Stimulated activated CD8-positive, alpha-beta memory T cell treated with anti-CD3 and anti-CD28 coated beads, Interleukin-4, amount 100 ng/mL, for 48 hours (primary cell): ENCODE measurements at regions not wholly inside any gene's neighbourhood (a gene's known extent, or its start where the extent isn't known, plus 50 kb on each side); places are given as distances from the start of the nearest gene placed in this dataset.

Source experiments
- DNase-seq: peaks from one replicate; pipeline ENCODE4 v3.0.0-alpha.2; 2020

GRCh38 chr2:164288235-164288634 is 333.0 kb downstream of the GRB14 start:
- DNase-seq: no peak

GRCh38 chr2:164287056-164287455 is 334.2 kb downstream of the GRB14 start:
- no peak for DNase-seq

- no peak for DNase-seq
Measured at GRCh38 chr2:164285576-164285975, 335.7 kb downstream of the GRB14 start.

GRCh38 chr2:164281896-164282295 is 339.4 kb downstream of the GRB14 start:
- DNase-seq: no peak

DNA sequence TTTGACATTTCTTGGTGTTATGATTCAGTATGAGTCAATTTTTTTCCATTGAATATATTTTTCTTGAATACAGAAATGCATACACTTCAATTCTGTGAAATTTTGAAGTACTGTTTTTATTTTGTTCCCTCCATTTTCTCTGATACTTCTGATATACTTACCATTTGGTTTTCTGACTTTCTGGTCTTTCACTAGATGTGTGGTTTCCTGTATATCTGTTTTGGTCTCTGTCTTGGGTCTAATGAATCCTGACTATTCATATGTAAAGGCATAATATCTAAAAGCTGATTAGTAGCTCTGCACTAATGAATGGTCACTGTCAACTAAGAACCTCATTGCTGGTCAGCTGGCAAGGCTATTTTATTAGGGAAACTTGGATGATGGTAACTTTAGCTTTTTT is 345.6 kb downstream of the GRB14 start:
- no peak for DNase-seq

DNA sequence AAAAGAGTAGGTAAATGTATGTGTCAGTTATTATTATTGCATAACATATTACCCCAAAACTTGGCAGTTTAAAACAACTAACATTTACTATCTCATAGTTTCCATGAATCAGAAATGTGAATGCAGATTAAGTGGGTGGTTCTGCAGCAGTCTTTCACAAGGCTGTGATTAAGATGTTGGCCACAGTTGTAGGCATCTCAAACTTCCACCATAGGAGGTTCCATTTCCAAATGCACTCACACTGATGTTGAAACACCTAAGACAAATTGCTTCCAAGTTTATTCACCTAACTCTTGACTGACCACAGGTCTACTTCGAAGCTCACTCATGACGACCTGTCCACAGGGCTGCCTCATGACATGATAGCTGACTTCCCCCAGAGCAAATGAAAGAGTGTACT is 360.8 kb downstream of the GRB14 start:
- DNase-seq: no peak

- DNase-seq: no peak
Measured at GRCh38 chr2:164257742-164258141, 363.5 kb downstream of the GRB14 start.

DNA sequence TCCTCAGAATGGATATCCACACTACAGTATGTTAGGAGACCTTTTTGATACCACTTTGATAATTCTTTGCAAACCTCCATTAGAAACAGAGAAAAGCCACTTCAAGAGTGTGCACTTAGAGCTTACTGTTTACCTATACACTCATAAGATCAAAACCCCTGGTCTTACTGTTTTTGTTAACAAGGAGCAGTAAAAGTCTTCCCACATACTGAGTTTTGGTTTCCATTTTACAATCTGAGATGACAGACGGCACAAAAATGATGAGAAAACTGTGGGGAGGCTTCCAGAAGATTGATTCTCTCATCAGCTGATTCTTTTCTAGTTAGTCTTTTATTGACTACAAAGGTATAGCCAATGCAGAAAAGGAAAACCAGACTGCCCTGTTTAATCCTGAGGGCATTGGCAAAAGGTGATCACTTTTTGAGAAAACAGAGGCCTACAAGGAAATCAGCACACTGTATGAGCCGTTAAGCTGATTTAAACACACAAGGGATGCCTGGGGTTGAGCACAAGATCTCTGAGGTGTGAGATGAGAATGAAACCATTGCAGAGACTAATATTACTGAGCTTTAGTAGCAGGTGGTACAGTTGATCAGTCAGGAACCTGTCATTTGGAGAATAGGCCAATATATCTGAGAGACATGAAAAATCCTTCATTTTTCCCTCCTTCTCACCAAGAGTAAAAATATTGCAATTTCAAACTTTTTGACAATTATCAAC is 368.6 kb downstream of the GRB14 start:
- no peak for DNase-seq

GRCh38 chr2:164243315-164243714 is 378.0 kb downstream of the GRB14 start:
- no peak for DNase-seq

GRCh38 chr2:164242409-164242808 is 378.9 kb downstream of the GRB14 start:
- DNase-seq: no peak

GRCh38 chr2:164234074-164234473 is 387.2 kb downstream of the GRB14 start:
- no peak for DNase-seq

DNA sequence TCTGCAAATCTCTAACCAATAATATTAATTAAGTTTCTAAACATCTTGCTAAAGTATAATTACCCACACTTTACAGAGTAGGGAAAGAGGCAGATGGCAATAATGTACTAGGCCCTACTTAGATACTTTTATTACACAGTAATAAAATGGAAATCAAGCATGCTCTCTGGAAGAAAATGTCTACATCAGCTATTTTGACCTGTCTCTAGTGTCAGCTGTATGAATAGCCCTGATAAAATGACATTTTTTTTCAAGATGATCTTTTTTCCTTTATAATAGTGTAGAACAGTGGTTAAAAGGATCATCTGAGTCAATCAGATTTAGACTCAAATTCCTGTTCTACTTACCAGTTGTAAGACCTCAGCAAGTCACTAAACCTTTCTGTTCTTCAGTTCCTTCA is 397.3 kb downstream of the GRB14 start:
- DNase-seq: no peak

- no peak for DNase-seq
Measured at GRCh38 chr2:164221473-164221872, 399.8 kb downstream of the GRB14 start.

GRCh38 chr2:164220265-164220664 is 401.0 kb downstream of the GRB14 start:
- no peak for DNase-seq

GRCh38 chr2:164213916-164214315 is 407.4 kb downstream of the GRB14 start:
- no peak for DNase-seq

DNA sequence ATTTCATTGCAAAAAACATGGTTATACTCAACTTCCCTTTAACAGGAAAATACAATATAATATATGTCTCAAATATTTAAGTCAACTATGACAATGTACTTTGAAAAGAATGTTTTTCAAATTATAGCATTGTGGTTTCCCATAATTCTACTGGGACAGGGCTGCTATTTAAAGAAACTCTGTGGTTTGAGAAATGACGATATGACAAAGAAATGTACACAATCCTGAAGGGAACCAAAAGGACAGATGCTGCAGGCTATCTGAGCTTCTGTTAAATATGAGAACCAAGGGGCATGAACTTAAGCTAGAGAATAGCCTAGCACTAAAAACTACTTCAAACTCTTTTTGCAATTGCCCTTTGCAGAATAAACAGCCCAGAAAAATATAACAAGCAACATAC is 415.9 kb downstream of the GRB14 start:
- DNase-seq: no peak

GRCh38 chr2:164203131-164203530 is 418.2 kb downstream of the GRB14 start:
- DNase-seq: no peak

- DNase-seq: no peak
Measured at GRCh38 chr2:164198256-164198655, 423.0 kb downstream of the GRB14 start.

DNA sequence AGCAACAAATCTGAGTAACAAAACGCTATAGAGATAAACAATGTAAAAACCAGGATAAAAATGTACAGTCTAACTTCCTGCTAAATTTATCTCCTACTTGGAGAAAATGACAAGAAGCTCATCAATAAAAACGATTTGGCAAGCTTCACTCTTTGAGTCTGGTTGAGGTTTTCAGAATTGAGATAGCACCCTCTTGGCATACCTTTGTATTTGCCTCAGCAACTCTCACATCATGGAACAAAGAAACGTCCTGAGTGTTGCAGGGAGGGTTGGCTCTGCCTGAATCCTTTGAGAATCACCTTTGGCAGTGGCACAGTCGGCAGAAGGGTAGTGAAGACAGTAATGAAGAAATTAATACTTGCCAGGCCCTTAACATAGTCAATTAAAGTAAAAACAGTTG is 430.6 kb downstream of the GRB14 start:
- DNase-seq: no peak

GRCh38 chr2:164189851-164190250 is 431.4 kb downstream of the GRB14 start:
- no peak for DNase-seq

GRCh38 chr2:164187121-164187520 is 434.2 kb downstream of the GRB14 start:
- DNase-seq: no peak

DNA sequence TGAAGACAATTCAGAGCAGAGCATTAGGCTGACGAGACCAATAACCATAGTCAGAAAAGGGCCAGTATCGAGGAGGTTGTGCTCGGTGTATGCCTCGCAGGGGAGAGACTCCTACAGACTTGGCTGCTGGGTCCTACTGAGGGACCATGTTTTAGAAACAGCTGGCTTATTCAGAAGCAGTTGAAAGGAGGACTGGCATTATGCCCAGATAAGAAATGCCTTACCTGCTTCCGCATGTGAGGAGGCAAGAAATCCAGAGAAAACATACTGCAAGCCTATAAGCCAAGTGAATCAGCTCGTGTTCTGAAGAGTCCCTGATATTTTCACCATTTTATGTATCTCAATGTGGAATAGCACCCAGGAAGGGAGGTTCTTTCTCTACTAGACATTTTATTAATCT is 434.7 kb downstream of the GRB14 start:
- DNase-seq: no peak

- DNase-seq: no peak
Measured at GRCh38 chr2:164182116-164182627, 439.1 kb downstream of the GRB14 start.

DNA sequence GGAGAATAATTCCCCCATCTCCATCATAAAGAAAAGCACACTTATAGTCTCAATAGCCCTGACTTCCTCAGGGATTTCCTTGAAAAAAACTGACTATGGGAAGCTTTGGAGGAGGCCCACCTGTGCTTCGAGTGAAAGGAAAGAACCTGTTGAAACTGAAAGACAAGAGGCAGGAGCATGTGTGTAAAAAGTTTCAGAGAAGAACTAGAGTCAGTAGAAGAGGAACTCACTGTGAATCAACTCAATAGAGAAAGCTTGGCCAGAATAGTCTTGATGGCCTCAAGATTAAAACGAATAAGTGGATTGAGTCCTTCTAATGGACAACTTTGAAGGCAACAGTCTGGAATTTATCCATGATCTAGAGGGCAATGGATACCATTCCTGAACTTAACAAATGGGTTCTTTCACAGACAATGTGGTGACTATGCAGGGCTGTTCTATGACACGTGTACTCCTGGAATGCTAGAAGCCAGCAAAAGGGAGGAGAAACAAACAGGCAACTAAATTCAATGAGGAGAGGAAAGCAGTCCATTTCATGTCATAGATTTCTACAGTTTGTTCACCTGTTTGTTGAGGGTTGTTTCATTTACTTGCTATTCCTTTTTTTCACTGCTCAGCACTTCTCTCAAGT is 442.3 kb downstream of the GRB14 start:
- no peak for DNase-seq

GRCh38 chr2:164164602-164165001 is 428.8 kb upstream of the FIGN start:
- no peak for DNase-seq
